ENCODE measurements at regions not wholly inside any gene's neighbourhood (a gene's known extent, or its start where the extent isn't known, plus 50 kb on each side); places are given as distances from the start of the nearest gene placed in this dataset.

DNA sequence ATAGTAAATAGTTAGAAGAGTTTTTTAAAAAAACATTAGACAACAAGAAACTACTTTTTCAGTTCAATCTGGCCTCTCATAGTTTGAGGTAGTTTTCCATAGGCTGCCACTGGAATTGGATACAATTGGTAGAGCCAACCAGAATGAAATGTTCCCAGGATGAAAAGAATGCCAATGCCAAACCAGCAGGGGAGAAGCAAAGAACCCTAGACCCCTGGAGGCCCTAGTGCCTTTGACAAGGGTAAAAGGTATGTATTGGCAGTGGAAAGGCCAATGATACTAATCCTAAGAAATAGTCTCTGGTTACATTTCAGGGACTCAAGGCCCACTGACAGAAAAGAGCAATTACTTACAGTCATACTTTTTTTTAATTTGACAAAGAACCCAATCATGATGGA lies 77.4 kb upstream of the SEM1 start:
- TF ChIP-seq, protein P1, sequence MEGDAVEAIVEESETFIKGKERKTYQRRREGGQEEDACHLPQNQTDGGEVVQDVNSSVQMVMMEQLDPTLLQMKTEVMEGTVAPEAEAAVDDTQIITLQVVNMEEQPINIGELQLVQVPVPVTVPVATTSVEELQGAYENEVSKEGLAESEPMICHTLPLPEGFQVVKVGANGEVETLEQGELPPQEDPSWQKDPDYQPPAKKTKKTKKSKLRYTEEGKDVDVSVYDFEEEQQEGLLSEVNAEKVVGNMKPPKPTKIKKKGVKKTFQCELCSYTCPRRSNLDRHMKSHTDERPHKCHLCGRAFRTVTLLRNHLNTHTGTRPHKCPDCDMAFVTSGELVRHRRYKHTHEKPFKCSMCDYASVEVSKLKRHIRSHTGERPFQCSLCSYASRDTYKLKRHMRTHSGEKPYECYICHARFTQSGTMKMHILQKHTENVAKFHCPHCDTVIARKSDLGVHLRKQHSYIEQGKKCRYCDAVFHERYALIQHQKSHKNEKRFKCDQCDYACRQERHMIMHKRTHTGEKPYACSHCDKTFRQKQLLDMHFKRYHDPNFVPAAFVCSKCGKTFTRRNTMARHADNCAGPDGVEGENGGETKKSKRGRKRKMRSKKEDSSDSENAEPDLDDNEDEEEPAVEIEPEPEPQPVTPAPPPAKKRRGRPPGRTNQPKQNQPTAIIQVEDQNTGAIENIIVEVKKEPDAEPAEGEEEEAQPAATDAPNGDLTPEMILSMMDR (IDR thresholded peaks at IDR 0.05) = no peak
- no peak for TF ChIP-seq EP300 (IDR thresholded peaks at IDR 0.05)
- no peak for TF ChIP-seq POLR2AphosphoS5 (IDR thresholded peaks at IDR 0.05)

All from suprapubic skin (tissue), 4 donors.